CD4-positive, alpha-beta T cell treated with Interleukin-17A for 4 hours (primary cell): ENCODE measurements at regions not wholly inside any gene's neighbourhood (a gene's known extent, or its start where the extent isn't known, plus 50 kb on each side); places are given as distances from the start of the nearest gene placed in this dataset.

Experiments
- DNase-seq: peaks from one replicate; pipeline ENCODE4 v3.0.0-alpha.2; 2020; ENCODE audit warnings: mixed read lengths

DNA sequence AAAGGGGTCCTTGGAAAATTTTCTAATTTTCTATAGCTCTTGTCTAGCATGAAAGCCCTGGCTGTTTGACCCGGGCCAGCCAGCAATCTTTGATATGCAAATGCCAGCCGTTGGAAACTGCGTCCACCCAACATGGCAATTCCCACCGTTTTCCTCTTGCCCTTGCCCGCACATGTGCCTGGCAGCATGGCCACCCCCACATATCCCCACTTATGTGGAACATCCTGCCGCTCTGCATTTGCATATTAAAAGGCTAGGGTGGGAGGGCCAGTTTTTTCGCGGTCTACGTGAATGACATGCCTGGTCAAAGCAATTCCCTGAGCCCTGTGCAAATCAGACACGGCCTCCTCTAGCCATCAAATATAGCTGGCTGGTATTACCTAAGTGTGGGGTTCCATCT is 110.3 kb upstream of the TDRD3 start:
- no peak for DNase-seq

GRCh38 chr13:60288569-60288968 is 108.5 kb upstream of the TDRD3 start:
- no peak for DNase-seq

- no peak for DNase-seq
Measured at GRCh38 chr13:60303166-60303565, 93.9 kb upstream of the TDRD3 start.

DNA sequence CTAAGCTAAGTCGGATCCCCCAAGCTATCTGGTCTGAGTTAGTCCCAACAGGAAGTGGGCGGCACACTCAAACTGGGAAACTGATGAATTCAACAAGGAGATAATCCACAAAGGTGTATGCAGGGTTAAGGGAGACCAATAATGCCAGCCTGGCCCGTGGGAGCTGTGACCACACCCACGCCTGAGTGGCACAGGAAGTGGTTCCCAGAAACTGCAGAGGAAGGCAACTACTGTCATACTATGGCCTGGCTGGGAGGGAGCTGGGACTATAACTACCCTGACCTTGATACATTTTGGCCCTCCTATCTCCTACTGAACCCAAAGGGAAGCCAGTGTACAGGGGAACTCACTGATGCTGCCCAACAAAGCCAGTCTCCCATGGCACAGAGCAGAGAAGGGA is 85.5 kb upstream of the TDRD3 start:
- DNase-seq, result no peak

- DNase-seq, result no peak
Measured at GRCh38 chr13:60312851-60313505, 84.0 kb upstream of the TDRD3 start.

DNA sequence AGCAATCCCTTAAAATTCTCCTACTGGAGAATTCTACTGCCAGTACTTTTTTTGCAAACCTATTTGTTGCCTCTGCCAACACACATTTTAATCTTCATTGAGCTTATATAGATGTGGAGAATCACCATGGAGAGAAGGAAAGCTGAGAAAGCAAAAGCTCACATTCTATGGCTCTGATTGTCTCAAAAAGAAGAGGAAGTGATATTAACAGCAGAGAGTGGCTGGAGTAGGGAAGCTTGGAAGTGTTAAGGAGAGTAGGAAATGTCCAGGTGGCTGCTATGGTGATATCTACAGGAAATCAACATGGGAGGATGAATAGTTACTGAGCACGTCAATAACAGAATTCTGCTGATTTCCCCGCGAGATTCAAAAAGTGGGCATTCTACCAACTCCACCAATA is 78.8 kb upstream of the TDRD3 start:
- no peak for DNase-seq

DNA sequence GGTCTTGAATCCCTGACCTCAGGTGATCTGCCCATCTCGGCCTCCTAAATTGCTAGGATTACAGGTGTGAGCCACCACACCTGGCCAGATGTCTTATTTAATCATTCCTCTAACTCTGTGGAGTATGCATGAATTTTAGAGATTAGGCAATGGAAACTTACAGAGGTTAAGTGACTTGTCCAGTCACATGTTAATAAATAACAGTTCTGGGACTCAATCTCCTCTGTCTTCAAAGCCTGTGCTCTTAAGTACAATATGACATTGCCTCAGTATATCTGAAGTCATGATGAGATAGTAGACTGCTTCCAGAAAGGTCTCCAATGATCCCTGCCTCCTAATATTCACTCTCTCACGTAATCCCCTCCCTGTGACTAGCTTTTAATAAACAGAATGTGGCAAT is 72.9 kb upstream of the TDRD3 start:
- no peak for DNase-seq

DNA sequence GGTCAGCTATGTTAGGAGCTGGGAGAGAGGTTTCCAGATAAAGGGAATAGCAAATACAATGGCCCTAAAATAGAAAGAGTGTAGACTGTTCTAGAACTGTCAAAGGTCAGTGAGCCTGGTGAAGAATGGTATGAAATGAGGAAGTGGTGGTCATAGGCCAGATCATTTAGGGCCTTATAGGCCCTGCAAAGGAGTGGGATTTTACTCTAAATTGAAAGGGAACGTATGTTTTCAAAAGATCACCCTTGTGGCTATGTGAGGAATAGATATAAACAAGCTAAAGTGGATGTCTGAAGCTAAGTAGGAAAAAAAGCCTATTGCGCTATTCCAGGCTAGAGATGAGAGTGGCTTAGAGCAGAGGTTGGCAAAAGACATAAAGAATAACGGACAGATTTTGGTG is 70.7 kb upstream of the TDRD3 start:
- no peak for DNase-seq

DNA sequence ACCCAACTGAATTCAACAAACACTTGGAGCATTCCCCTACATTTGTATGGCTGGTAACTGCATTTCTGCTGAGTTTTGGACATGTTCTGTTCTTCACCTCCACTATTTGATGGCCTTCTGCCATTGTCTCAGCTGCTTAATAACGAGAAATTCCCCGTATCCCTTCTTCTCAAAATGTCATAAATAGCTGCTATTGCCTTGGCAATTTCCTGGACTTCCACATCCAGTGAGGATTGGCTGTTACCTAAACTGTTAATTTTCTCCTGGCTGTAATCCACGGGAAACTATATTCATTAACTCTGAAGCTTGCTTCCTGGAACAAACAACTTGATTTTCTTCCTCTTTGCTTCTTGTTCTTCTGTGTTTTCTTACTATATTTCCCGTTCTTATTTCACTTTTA is 69.5 kb upstream of the TDRD3 start:
- no peak for DNase-seq

DNA sequence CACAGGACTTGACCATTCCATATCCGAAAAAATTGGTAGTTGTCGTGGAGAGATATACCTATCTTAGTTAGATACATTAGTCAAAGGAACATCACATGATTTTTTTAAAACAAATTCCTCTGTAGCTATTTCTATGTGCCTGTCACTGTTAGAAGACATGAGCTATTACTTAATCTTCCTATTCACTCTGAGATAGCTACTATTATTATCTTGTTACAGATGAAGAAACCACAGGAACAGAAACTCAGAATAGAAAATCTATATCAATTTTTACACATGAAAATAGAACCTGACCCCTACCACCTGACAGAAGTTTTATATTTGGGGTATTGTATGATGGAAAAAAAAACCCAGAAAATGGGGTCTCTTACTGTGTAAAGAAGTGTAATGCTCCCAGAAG is 68.9 kb upstream of the TDRD3 start:
- DNase-seq, result no peak

DNA sequence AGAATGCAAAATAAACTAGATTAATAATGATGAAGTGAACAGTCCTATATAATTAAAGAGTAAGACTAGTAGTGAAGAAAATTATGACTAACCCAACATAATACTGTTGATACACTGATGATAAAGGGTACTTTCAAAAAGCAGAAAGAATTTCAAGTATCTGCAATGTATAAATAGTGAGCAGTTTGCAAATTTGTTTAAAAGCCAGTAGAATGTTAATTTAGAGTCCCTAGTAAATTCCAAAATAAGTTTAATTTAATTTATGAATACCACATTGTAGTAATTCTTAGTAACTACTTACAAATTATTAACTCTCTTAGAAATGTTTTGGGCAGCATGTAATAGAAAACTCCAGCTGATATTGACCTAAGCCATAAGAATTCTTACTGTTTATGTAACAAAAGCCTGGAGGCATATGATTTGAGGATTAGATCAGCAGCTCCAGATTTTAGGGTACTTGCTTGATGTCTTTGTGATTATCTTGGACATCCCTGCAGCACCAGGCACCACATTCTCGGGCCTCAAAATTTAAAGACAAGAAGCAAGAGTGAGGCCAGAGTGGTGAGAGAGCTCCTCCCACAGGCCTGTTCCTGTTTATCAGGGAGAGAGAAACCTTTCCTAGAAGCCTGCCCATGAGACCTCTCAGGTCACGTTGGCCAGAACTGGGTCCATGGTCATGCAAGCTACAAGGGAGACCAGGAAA is 67.6 kb upstream of the TDRD3 start:
- DNase-seq, result peak; percentile 4

- no peak for DNase-seq
Measured at GRCh38 chr13:60331249-60332012, 65.6 kb upstream of the TDRD3 start.

DNA sequence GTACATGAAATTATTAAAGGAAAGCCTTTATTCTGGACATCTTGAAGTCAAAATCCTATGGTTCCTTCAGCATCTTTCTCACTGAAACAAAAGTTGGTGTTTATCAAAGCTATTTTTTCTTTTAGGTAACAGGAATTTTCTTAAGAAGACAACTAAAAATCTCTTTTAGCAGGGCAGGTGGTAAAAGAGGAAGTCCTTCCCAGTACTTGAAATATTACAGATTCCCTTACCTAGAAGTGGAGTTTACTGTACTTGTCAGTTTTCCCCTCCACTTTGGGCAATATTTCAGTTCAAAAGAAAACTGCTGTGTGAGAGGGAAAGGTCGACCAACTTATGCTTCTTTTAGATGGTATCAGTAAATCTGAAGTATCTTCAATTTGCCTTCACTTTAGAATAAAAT is 64.3 kb upstream of the TDRD3 start:
- no peak for DNase-seq

GRCh38 chr13:60334310-60334709 is 62.7 kb upstream of the TDRD3 start:
- no peak for DNase-seq

DNA sequence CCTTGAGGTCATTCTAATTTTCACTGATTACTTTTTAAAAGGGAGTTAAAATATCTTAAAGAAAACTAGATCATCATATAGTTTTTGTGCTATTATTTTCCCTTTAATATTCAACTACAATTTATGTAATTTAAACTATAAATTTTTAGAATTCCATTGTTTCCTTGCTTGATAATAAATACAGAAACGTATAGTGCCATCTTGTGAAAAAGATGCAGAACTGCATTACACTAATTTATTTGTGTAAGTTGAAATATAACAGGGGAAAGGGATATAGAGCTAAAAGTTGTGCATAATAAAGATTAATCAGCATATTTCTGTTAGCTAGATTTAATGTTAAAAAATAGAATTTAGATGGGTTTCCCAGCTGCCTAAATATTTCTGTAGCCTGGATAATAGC is 61.5 kb upstream of the TDRD3 start:
- DNase-seq, result no peak

GRCh38 chr13:60338754-60339153 is 58.3 kb upstream of the TDRD3 start:
- no peak for DNase-seq

GRCh38 chr13:60343978-60344377 is 53.0 kb upstream of the TDRD3 start:
- DNase-seq, result no peak

- no peak for DNase-seq
Measured at GRCh38 chr13:60347174-60347573, 49.8 kb upstream of the TDRD3 start.
